ENCODE measurements at regions not wholly inside any gene's neighbourhood (a gene's known extent, or its start where the extent isn't known, plus 50 kb on each side); places are given as distances from the start of the nearest gene placed in this dataset.

DNA sequence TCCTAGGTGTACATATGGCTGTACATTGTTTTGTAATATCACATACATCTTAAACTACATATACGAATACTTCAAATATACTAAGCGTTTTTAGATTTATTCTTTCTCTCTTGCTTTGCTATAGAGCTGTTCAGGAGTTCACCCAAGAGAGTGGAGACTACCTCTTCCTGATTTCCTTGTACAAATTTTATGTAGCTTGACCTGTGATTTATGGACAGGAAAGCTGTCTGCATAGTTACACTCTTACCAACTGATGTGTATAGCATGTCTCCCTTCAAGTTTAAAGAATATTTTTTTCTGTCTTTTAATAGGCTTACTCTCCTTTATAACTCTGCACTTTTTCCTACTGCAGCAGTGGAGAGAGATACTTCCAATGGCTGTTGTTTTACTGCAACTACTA lies 428.7 kb downstream of the NDFIP2 start:
- no peaks in the 10 kb centered on the region for H3K4me1 ChIP-seq (ENCODE audit: control insufficient read depth, insufficient read depth, low read length)
- no peak overlapping the region for H3K4me3 ChIP-seq (ENCODE audit: low read length)
- WGBS (ENCODE audit: insufficient coverage, insufficient read length), result 100% methylated on average over 2 of the region's 2 CpGs
- no peaks in the 10 kb centered on the region for H3K36me3 ChIP-seq (ENCODE audit: control insufficient read depth, insufficient read depth, low read length)
- no peak overlapping the region for H3K27ac ChIP-seq (ENCODE audit: low read length)
- no peaks in the 10 kb centered on the region for H3K27me3 ChIP-seq (ENCODE audit: control insufficient read depth, insufficient read depth, low read length)
- H3K9me3 ChIP-seq (ENCODE audit: control insufficient read depth, insufficient read depth, low read length), result no peaks in the 10 kb centered on the region
- DNase-seq (ENCODE audit: low read depth, low spot score), result no peak

GRCh38 chr13:79908381-79908780 lies 427.4 kb downstream of the NDFIP2 start:
- Histone ChIP-seq H3K36me3 (ENCODE audit: control insufficient read depth, insufficient read depth, low read length) (no peaks in the 10 kb centered on the region), H3K27ac (ENCODE audit: low read length) (no peak overlapping the region), H3K9me3 (ENCODE audit: control insufficient read depth, insufficient read depth, low read length) (no peaks in the 10 kb centered on the region), H3K4me3 (ENCODE audit: low read length) (no peak overlapping the region), H3K4me1 (ENCODE audit: control insufficient read depth, insufficient read depth, low read length) (no peaks in the 10 kb centered on the region), H3K27me3 (ENCODE audit: control insufficient read depth, insufficient read depth, low read length) (no peaks in the 10 kb centered on the region)
- WGBS (ENCODE audit: insufficient coverage, insufficient read length), result no CpG with 5 or more reads among the region's 3 CpGs
- DNase-seq (ENCODE audit: low read depth, low spot score), result no peak

- no peak overlapping the region for H3K4me3 ChIP-seq (ENCODE audit: low read length)
- no peaks in the 10 kb centered on the region for H3K27me3 ChIP-seq (ENCODE audit: control insufficient read depth, insufficient read depth, low read length)
- H3K4me1 ChIP-seq (ENCODE audit: control insufficient read depth, insufficient read depth, low read length), result no peaks in the 10 kb centered on the region
- DNase-seq (ENCODE audit: low read depth, low spot score), result no peak
- H3K27ac ChIP-seq (ENCODE audit: low read length), result no peak overlapping the region
- H3K9me3 ChIP-seq (ENCODE audit: control insufficient read depth, insufficient read depth, low read length), result no peaks in the 10 kb centered on the region
- H3K36me3 ChIP-seq (ENCODE audit: control insufficient read depth, insufficient read depth, low read length), result no peaks in the 10 kb centered on the region
- WGBS (ENCODE audit: insufficient coverage, insufficient read length), result no CpG with 5 or more reads among the region's 1 CpG
Measured at GRCh38 chr13:79907527-79907926, 426.6 kb downstream of the NDFIP2 start.

DNA sequence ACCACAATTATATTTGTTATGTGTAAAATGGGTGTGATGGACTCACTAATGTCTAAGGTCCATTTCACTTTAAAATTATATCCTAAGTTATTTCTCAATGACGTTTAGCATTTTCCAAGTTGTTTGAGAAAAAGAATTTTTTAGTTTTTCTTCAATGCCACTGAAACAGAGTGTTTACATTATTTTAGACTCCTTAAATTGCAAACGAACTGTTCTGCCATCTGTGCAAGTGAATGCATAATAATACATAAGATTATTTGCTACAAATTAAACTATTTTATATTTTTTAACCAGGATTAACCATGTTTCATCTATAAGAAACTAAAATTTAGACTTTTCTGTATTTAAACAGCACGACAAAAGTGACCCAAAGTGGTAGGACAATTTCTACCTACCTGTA lies 425.4 kb downstream of the NDFIP2 start:
- Histone ChIP-seq H3K9me3 (ENCODE audit: control insufficient read depth, insufficient read depth, low read length) (no peaks in the 10 kb centered on the region), H3K4me1 (ENCODE audit: control insufficient read depth, insufficient read depth, low read length) (no peaks in the 10 kb centered on the region), H3K36me3 (ENCODE audit: control insufficient read depth, insufficient read depth, low read length) (no peaks in the 10 kb centered on the region), H3K27ac (ENCODE audit: low read length) (no peak overlapping the region), H3K27me3 (ENCODE audit: control insufficient read depth, insufficient read depth, low read length) (no peaks in the 10 kb centered on the region), H3K4me3 (ENCODE audit: low read length) (no peak overlapping the region)
- WGBS (ENCODE audit: insufficient coverage, insufficient read length), result no CpG with 5 or more reads among the region's 3 CpGs
- DNase-seq (ENCODE audit: low read depth, low spot score), result no peak

DNA sequence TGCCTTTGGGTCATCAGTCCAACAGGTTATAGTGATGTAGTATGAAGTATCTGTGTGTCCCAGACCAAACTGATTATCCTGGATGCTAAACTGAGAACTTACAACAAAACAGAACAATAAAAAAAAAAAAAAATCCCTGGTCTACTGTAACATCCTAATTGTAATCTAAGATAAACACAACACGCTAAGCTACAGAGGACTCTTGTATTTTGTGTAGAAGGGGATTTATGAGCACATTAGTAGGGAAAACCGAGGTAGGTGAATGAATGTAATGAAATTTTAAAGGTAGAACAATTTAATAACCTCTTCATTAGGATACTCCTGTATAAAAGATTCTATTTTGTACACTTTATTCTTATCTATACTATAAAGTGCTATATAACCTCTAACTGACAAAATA lies 424.1 kb downstream of the NDFIP2 start:
- Histone ChIP-seq H3K4me1 (ENCODE audit: control insufficient read depth, insufficient read depth, low read length) (no peaks in the 10 kb centered on the region), H3K4me3 (ENCODE audit: low read length) (no peak overlapping the region), H3K27me3 (ENCODE audit: control insufficient read depth, insufficient read depth, low read length) (no peaks in the 10 kb centered on the region), H3K36me3 (ENCODE audit: control insufficient read depth, insufficient read depth, low read length) (no peaks in the 10 kb centered on the region), H3K27ac (ENCODE audit: low read length) (no peak overlapping the region), H3K9me3 (ENCODE audit: control insufficient read depth, insufficient read depth, low read length) (no peaks in the 10 kb centered on the region)
- no CpG with 5 or more reads among the region's 2 CpGs for WGBS (ENCODE audit: insufficient coverage, insufficient read length)
- no peak for DNase-seq (ENCODE audit: low read depth, low spot score)

GRCh38 chr13:79904581-79904980 lies 423.6 kb downstream of the NDFIP2 start:
- Histone ChIP-seq H3K9me3 (ENCODE audit: control insufficient read depth, insufficient read depth, low read length) (no peaks in the 10 kb centered on the region), H3K27me3 (ENCODE audit: control insufficient read depth, insufficient read depth, low read length) (no peaks in the 10 kb centered on the region), H3K27ac (ENCODE audit: low read length) (no peak overlapping the region), H3K4me1 (ENCODE audit: control insufficient read depth, insufficient read depth, low read length) (no peaks in the 10 kb centered on the region), H3K36me3 (ENCODE audit: control insufficient read depth, insufficient read depth, low read length) (no peaks in the 10 kb centered on the region), H3K4me3 (ENCODE audit: low read length) (no peak overlapping the region)
- WGBS (ENCODE audit: insufficient coverage, insufficient read length), result no CpG with 5 or more reads among the region's 1 CpG
- DNase-seq (ENCODE audit: low read depth, low spot score), result no peak

GRCh38 chr13:79901336-79901735 lies 420.4 kb downstream of the NDFIP2 start:
- H3K4me3 ChIP-seq (ENCODE audit: low read length), result no peak overlapping the region
- WGBS (ENCODE audit: insufficient coverage, insufficient read length), result no CpG with 5 or more reads among the region's 5 CpGs
- no peaks in the 10 kb centered on the region for H3K4me1 ChIP-seq (ENCODE audit: control insufficient read depth, insufficient read depth, low read length)
- DNase-seq (ENCODE audit: low read depth, low spot score), result no peak
- no peaks in the 10 kb centered on the region for H3K9me3 ChIP-seq (ENCODE audit: control insufficient read depth, insufficient read depth, low read length)
- no peak overlapping the region for H3K27ac ChIP-seq (ENCODE audit: low read length)
- no peaks in the 10 kb centered on the region for H3K27me3 ChIP-seq (ENCODE audit: control insufficient read depth, insufficient read depth, low read length)
- H3K36me3 ChIP-seq (ENCODE audit: control insufficient read depth, insufficient read depth, low read length), result no peaks in the 10 kb centered on the region

DNA sequence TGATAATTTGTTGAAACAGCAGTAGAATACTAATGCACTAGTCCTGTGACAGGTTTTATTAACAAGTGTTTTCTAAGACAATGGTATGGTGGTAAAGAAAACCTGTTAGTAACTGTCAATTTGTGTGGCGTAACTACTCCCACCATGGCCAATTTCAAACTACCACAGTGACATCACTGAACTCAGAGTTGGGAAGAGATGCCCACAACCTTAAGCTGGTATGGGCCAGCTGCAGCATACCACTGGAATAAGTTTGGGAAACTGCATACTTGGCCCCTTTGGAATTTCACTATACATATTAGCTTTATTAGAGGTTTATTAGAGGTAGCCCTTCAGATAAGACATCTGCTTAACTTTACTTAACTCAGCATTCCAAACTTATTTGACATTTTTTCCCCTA lies 419.4 kb downstream of the NDFIP2 start:
- Histone ChIP-seq H3K4me1 (ENCODE audit: control insufficient read depth, insufficient read depth, low read length) (no peaks in the 10 kb centered on the region), H3K9me3 (ENCODE audit: control insufficient read depth, insufficient read depth, low read length) (no peaks in the 10 kb centered on the region), H3K27me3 (ENCODE audit: control insufficient read depth, insufficient read depth, low read length) (no peaks in the 10 kb centered on the region), H3K27ac (ENCODE audit: low read length) (no peak overlapping the region), H3K4me3 (ENCODE audit: low read length) (no peak overlapping the region), H3K36me3 (ENCODE audit: control insufficient read depth, insufficient read depth, low read length) (no peaks in the 10 kb centered on the region)
- DNase-seq (ENCODE audit: low read depth, low spot score), result no peak
- no CpG with 5 or more reads among the region's 1 CpG for WGBS (ENCODE audit: insufficient coverage, insufficient read length)

GRCh38 chr13:79898996-79899395 lies 418.0 kb downstream of the NDFIP2 start:
- no peak overlapping the region for H3K27ac ChIP-seq (ENCODE audit: low read length)
- H3K9me3 ChIP-seq (ENCODE audit: control insufficient read depth, insufficient read depth, low read length), result no peaks in the 10 kb centered on the region
- no CpG with 5 or more reads among the region's 1 CpG for WGBS (ENCODE audit: insufficient coverage, insufficient read length)
- no peak for DNase-seq (ENCODE audit: low read depth, low spot score)
- H3K4me1 ChIP-seq (ENCODE audit: control insufficient read depth, insufficient read depth, low read length), result no peaks in the 10 kb centered on the region
- H3K4me3 ChIP-seq (ENCODE audit: low read length), result no peak overlapping the region
- no peaks in the 10 kb centered on the region for H3K36me3 ChIP-seq (ENCODE audit: control insufficient read depth, insufficient read depth, low read length)
- H3K27me3 ChIP-seq (ENCODE audit: control insufficient read depth, insufficient read depth, low read length), result no peaks in the 10 kb centered on the region

DNA sequence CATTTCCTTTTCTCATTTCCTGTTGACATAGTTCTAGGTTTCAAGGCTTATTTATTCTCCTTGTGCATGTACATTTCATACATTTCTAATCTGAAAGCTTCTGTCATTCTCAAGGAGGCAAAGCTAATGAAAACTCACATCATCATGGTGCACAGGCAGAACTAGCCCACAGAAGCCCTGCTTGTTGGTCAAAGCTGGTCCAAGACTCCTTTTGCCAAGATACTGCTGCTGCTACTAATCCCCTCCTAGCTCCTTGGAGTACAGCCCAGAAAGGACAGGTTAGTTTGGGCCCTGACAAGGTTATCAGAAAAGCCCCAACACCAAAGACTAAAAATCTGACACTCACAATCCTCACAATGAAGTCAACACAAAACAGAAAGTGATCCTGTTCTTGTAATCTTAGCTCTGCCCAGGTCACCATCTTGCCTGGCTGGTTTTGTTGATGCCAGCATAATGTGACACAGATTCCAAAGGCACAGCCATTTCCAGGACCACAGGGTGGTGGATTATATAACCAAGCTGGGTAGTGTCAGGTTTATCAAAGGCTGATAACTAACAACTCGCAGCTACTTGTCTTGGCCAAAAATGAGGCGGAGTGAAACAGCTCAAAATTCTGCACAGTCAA lies 417.4 kb downstream of the NDFIP2 start:
- Histone ChIP-seq H3K4me3 (ENCODE audit: low read length) (no peak overlapping the region), H3K36me3 (ENCODE audit: control insufficient read depth, insufficient read depth, low read length) (no peaks in the 10 kb centered on the region), H3K4me1 (ENCODE audit: control insufficient read depth, insufficient read depth, low read length) (no peaks in the 10 kb centered on the region), H3K27me3 (ENCODE audit: control insufficient read depth, insufficient read depth, low read length) (no peaks in the 10 kb centered on the region), H3K27ac (ENCODE audit: low read length) (no peak overlapping the region), H3K9me3 (ENCODE audit: control insufficient read depth, insufficient read depth, low read length) (no peaks in the 10 kb centered on the region)
- WGBS (ENCODE audit: insufficient coverage, insufficient read length), result no CpG with 5 or more reads among the region's 2 CpGs
- DNase-seq (ENCODE audit: low read depth, low spot score), result no peak

DNA sequence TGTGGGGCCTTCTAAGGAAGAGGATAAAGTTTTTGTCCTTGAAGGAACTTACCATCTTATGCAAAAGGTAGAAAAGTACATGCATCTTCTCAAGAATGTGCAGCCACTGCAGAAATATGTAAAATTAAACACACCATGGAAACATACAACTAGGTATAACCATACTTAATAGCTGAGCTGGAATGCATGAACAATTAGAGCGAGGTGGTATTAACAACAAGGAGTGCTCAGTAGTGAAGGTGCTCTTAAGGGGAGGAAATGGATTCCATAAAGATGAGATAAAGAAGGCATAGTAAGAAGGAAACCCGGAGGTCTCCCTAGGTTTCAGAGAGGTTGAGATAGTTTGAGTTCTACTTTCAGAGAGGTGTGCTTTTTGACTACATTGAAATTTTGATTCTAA lies 415.9 kb downstream of the NDFIP2 start:
- Histone ChIP-seq H3K4me1 (ENCODE audit: control insufficient read depth, insufficient read depth, low read length) (no peaks in the 10 kb centered on the region), H3K9me3 (ENCODE audit: control insufficient read depth, insufficient read depth, low read length) (no peaks in the 10 kb centered on the region), H3K36me3 (ENCODE audit: control insufficient read depth, insufficient read depth, low read length) (no peaks in the 10 kb centered on the region), H3K27ac (ENCODE audit: low read length) (no peak overlapping the region), H3K4me3 (ENCODE audit: low read length) (no peak overlapping the region), H3K27me3 (ENCODE audit: control insufficient read depth, insufficient read depth, low read length) (no peaks in the 10 kb centered on the region)
- no peak for DNase-seq (ENCODE audit: low read depth, low spot score)
- no CpG with 5 or more reads among the region's 2 CpGs for WGBS (ENCODE audit: insufficient coverage, insufficient read length)
